IMR-90 (cell line): ENCODE measurements at regions not wholly inside any gene's neighbourhood (a gene's known extent, or its start where the extent isn't known, plus 50 kb on each side); places are given as distances from the start of the nearest gene placed in this dataset.

Experiments
- ATAC-seq: fragments of 200-7000 bp; cut with Tn5 transposase; 2 replicates; pipeline ENCODE4 v1.9.1; 2020; ENCODE audit warnings: low read depth, mild to moderate bottlenecking, moderate library complexity
- BruUV-seq: library from RNA; stranded (reverse); fragments of 400-500 nt; replicated peaks from 2 replicates; lab custom pipeline; 2021; lab: Mats Ljungman, UMichigan
- CTCF ChIA-PET: fragments of 300-600 bp; formaldehyde crosslinking; extraction: SDS; loops from one replicate; lab custom pipeline; 2021; ENCODE audit warnings: antibody characterized with exemption; lab: Yijun Ruan, JAX
- POLR2A ChIA-PET: fragments of 300-600 bp; sonication (Branson Sonifier 250); formaldehyde crosslinking; loops from one replicate; lab custom pipeline; 2022; ENCODE audit warnings: antibody characterized with exemption; ENCODE audit not compliant: unreplicated experiment; lab: Charles Lee
- DNase-seq: peaks from one replicate; pipeline ENCODE4 v3.0.0; 2013
- H2AFZ ChIP-seq: replicated peaks from 2 replicates; pipeline ENCODE3; 2013; ENCODE audit warnings: low read length, mild to moderate bottlenecking; ENCODE audit not compliant: poor library complexity
- H2AK5ac ChIP-seq: 2 replicates; pipeline ENCODE4 v1.6.1; 2013; ENCODE audit warnings: low read depth, low read length, inconsistent platforms
- H2AK9ac ChIP-seq: replicated peaks from 2 replicates; pipeline ENCODE3; 2013; ENCODE audit warnings: mild to moderate bottlenecking, low read depth, low read length, moderate library complexity; ENCODE audit not compliant: poor library complexity
- H2BK120ac ChIP-seq: 2 replicates; pipeline ENCODE4 v1.6.1; 2013; ENCODE audit warnings: low read depth, low read length, inconsistent platforms
- H2BK15ac ChIP-seq: 3 replicates; pipeline ENCODE4 v1.6.1; 2013; ENCODE audit warnings: low read depth, low read length, inconsistent platforms
- H2BK20ac ChIP-seq: 2 replicates; pipeline ENCODE4 v1.6.1; 2013; ENCODE audit warnings: low read depth, mild to moderate bottlenecking, inconsistent platforms, low read length, moderate library complexity
- H2BK5ac ChIP-seq: 2 replicates; pipeline ENCODE4 v1.6.1; 2013; ENCODE audit warnings: mild to moderate bottlenecking, low read depth, low read length, inconsistent platforms; ENCODE audit not compliant: poor library complexity, severe bottlenecking
- H3K14ac ChIP-seq: replicated peaks from 2 replicates; pipeline ENCODE4 v1.6.1; 2013; ENCODE audit warnings: low read depth, low read length, inconsistent platforms
- H3K18ac ChIP-seq: 2 replicates; pipeline ENCODE4 v1.6.1; 2013; ENCODE audit warnings: low read depth, low read length, control low read depth
- H3K23ac ChIP-seq: 2 replicates; pipeline ENCODE4 v1.6.1; 2013; ENCODE audit warnings: low read depth, low read length, inconsistent platforms
- H3K27ac ChIP-seq: 2 replicates; pipeline ENCODE4 v1.5.1; 2013; ENCODE audit warnings: mild to moderate bottlenecking, control low read depth, low read length; ENCODE audit not compliant: insufficient read depth
- H3K27me3 ChIP-seq: 2 replicates; pipeline ENCODE4 v1.6.1; 2013; ENCODE audit warnings: low read length; ENCODE audit not compliant: control insufficient read depth, insufficient read depth
- H3K36me3 ChIP-seq: 2 replicates; pipeline ENCODE4 v1.6.1; 2013; ENCODE audit warnings: low read length, mixed read lengths; ENCODE audit not compliant: control insufficient read depth, insufficient read depth
- H3K4ac ChIP-seq: 2 replicates; pipeline ENCODE4 v1.6.1; 2013; ENCODE audit warnings: low read depth, low read length, inconsistent platforms
- H3K4me1 ChIP-seq: 2 replicates; pipeline ENCODE4 v1.6.1; 2013; ENCODE audit warnings: low read length, mixed read lengths; ENCODE audit not compliant: control insufficient read depth, insufficient read depth
- H3K4me2 ChIP-seq: 2 replicates; pipeline ENCODE4 v1.6.1; 2013; ENCODE audit warnings: low read depth, mild to moderate bottlenecking, control low read depth, low read length, moderate library complexity
- H3K4me3 ChIP-seq: 2 replicates; pipeline ENCODE4 v1.5.1; 2013; ENCODE audit warnings: low read depth, mild to moderate bottlenecking, control low read depth, low read length, moderate library complexity; ENCODE audit not compliant: insufficient read depth
- H3K56ac ChIP-seq: 2 replicates; pipeline ENCODE4 v1.6.1; 2013; ENCODE audit warnings: low read length, inconsistent platforms; ENCODE audit not compliant: insufficient read depth; ENCODE audit errors: extremely low read depth
- H3K79me1 ChIP-seq, 2 experiments: 2 replicates each; pipeline ENCODE4 v1.6.1; 2013; ENCODE audit warnings: low read length in 2 of 2, inconsistent platforms in 1 of 2, low read depth in 1 of 2
- H3K9ac ChIP-seq: 2 replicates; pipeline ENCODE4 v1.6.1; 2013; ENCODE audit warnings: low read depth, low read length, control low read depth
- H3K9me1 ChIP-seq: 2 replicates; pipeline ENCODE4 v1.6.1; 2013; ENCODE audit warnings: low read length, inconsistent platforms; ENCODE audit not compliant: insufficient read depth
- H3K9me3 ChIP-seq: 2 replicates; pipeline ENCODE4 v1.6.1; 2013; ENCODE audit warnings: low read length; ENCODE audit not compliant: control insufficient read depth, insufficient read depth
- H4K20me1 ChIP-seq: 2 replicates; pipeline ENCODE4 v1.6.1; 2013; ENCODE audit warnings: low read length, inconsistent platforms; ENCODE audit not compliant: insufficient read depth
- H4K5ac ChIP-seq: 2 replicates; pipeline ENCODE4 v1.6.1; 2013; ENCODE audit warnings: mild to moderate bottlenecking, low read depth, low read length, control low read depth
- H4K8ac ChIP-seq, 2 experiments: 2 replicates each; pipeline ENCODE4 v1.6.1; 2013; ENCODE audit warnings: low read depth in 2 of 2, low read length in 2 of 2, control low read depth in 1 of 2, inconsistent platforms in 1 of 2
- H4K91ac ChIP-seq: 2 replicates; pipeline ENCODE4 v1.6.1; 2013; ENCODE audit warnings: low read depth, low read length, inconsistent platforms; ENCODE audit not compliant: insufficient read depth
- CEBPB ChIP-seq: IDR thresholded peaks from 2 replicates; pipeline ENCODE4 v1.6.1; 2012; ENCODE audit warnings: low read depth, low read length, improper control_type of control experiment
- CHD1 ChIP-seq: IDR thresholded peaks from 2 replicates; pipeline ENCODE4 v1.6.1; 2012; ENCODE audit warnings: low read depth, low read length, improper control_type of control experiment
- MAFK ChIP-seq: IDR thresholded peaks from 2 replicates; pipeline ENCODE4 v1.6.1; 2012; ENCODE audit warnings: low read depth, low read length, improper control_type of control experiment
- MXI1 ChIP-seq: IDR thresholded peaks from 2 replicates; pipeline ENCODE4 v1.6.1; 2012; ENCODE audit warnings: low read depth, mild to moderate bottlenecking, low read length, moderate library complexity, borderline replicate concordance
- NFE2L2 ChIP-seq: fragments of 150-350 bp; IDR thresholded peaks from 2 replicates; pipeline ENCODE4 v1.6.1; 2016; ENCODE audit warnings: low read depth, mild to moderate bottlenecking, low read length
- POLR2A ChIP-seq: IDR thresholded peaks from 2 replicates; pipeline ENCODE4 v1.6.1; 2012; ENCODE audit warnings: mild to moderate bottlenecking, low read depth, low read length
- RAD21 ChIP-seq: IDR thresholded peaks from 2 replicates; pipeline ENCODE4 v1.6.1; 2012; ENCODE audit warnings: low read length, improper control_type of control experiment
- RCOR1 ChIP-seq: IDR thresholded peaks from 2 replicates; pipeline ENCODE4 v1.6.1; 2012; ENCODE audit warnings: mild to moderate bottlenecking, low read length, improper control_type of control experiment; ENCODE audit not compliant: insufficient replicate concordance
- RFX5 ChIP-seq: IDR thresholded peaks from 2 replicates; pipeline ENCODE4 v1.8.0; 2012; ENCODE audit warnings: low read depth, mild to moderate bottlenecking, low read length, moderate library complexity
- SMC3 ChIP-seq: fragments of 150-350 bp; IDR thresholded peaks from 2 replicates; pipeline ENCODE4 v1.6.1; 2016; ENCODE audit warnings: low read depth, mild to moderate bottlenecking, antibody characterized with exemption, low read length, moderate library complexity
- WGBS, 2 experiments: methylation state at CpG; one replicate each; pipeline versions ENCODE4 v1.1.5 to v1.1.7; 2013; ENCODE audit warnings: missing lambda C conversion rate in 2 of 2; ENCODE audit not compliant: insufficient read length in 1 of 2; ENCODE audit errors: extremely low coverage in 2 of 2; 5-methylcytosine and 5-hydroxymethylcytosine counted together
- dilution Hi-C: fragments of 300-500 bp; cut with HindIII; formaldehyde crosslinking; loops from one replicate; pipeline ENCODE4 v1.14.3; 2018; ENCODE audit warnings: low sequenced_read_pairs; ENCODE audit not compliant: unreplicated experiment
- in situ Hi-C: fragments of 300-500 bp; cut with MboI; formaldehyde crosslinking; loops from 3 replicates; pipeline ENCODE4 v1.14.3; 2019; ENCODE audit warnings: low sequenced_read_pairs, inconsistent platforms, mixed read lengths
- intact Hi-C: fragments of 100-400 bp; cut with micrococcal nuclease; formaldehyde crosslinking; loops from 2 replicates; pipeline ENCODE4 v1.10.0; 2022
- TF ChIP-seq, protein P1 (sequence below): fragments of 150-350 bp; IDR thresholded peaks from 2 replicates; pipeline ENCODE4 v1.6.1; 2017; ENCODE audit warnings: mild to moderate bottlenecking, antibody characterized with exemption, low read length, low read depth
- TF ChIP-seq, protein P2 (sequence below): fragments of 150-350 bp; IDR thresholded peaks from 2 replicates; pipeline ENCODE4 v1.6.1; 2016; ENCODE audit warnings: low read depth, mild to moderate bottlenecking, low read length, moderate library complexity, borderline replicate concordance
- TF ChIP-seq, protein P3 (sequence below): conservative IDR thresholded peaks from 2 replicates; pipeline ENCODE4 v1.5.1; 2012; ENCODE audit warnings: mild to moderate bottlenecking, low read depth, low read length, improper control_type of control experiment

DNA sequence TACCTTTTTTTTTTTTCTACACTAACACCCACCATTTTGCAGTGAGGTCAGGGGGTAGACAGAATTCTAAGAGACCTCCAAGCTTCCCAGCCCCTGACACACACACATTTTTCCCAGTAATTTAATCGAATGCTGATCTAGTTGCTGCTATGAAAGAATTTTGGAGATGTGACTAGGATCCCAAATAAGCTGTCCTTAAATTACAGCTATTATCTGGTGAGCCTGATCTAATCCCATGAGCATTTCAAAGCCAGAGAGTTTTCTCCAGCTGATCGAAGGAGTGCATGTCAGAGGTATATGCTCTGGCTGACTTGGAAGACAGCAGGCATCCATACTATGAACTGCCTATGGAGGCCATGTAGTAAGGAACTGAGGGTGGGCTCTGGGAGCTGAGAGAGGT, 503.8 kb upstream of the MARCKS start:
- peak overlapping the region; percentile 63; the same call in 2 of the 3 replicates for H2BK15ac ChIP-seq
- no CpG with 5 or more reads among the region's 2 CpGs for WGBS, 2 experiments
- H2BK120ac ChIP-seq = peak overlapping the region; percentile 100
- peak overlapping the region; percentile 66; the same call in 1 of the 2 replicates for H3K23ac ChIP-seq
- H3K4ac ChIP-seq = peak overlapping the region; percentile 99
- peak overlapping the region; percentile 95 for H2BK20ac ChIP-seq
- in situ Hi-C loops (no loop called here), intact Hi-C loops (loop anchor here (2.0 to 10.0 kb wide), 2 partner anchors 505 to 569 kb away; no protein-coding TSS in a partner anchor), dilution Hi-C loops (no loop called here)
- peak overlapping the region; percentile 43 for H4K5ac ChIP-seq
- POLR2A ChIA-PET = no interaction called here
- H3K27me3 ChIP-seq = no peaks in the 10 kb centered on the region
- CTCF ChIA-PET = interaction anchor here (0.6 to 1.0 kb wide), 3 partner anchors 12 to 381 kb away, joined by 3 to 7 read pairs (median 4); no protein-coding TSS in a partner anchor
- no peak for ATAC-seq
- peak overlapping the region; percentile 11 for H2AFZ ChIP-seq
- H3K27ac ChIP-seq = peak overlapping the region; percentile 48
- H3K9me3 ChIP-seq = no peaks in the 10 kb centered on the region
- H3K14ac ChIP-seq = peak overlapping the region; percentile 77
- H3K79me1 ChIP-seq = no peaks in the 10 kb centered on the region
- H3K4me3 ChIP-seq = no peak overlapping the region
- no peaks in the 10 kb centered on the region for H4K20me1 ChIP-seq
- peak overlapping the region; percentile 46; the same call in 1 of the 2 replicates for H2AK5ac ChIP-seq
- H3K9me1 ChIP-seq = peaks cover 13% of the 10 kb centered on the region
- H2AK9ac ChIP-seq = no peak overlapping the region
- peak overlapping the region; percentile 76 for H4K91ac ChIP-seq
- H2BK5ac ChIP-seq = peak overlapping the region; percentile 100
- TF ChIP-seq CHD1 (no peak), RCOR1 (no peak), SMC3 (no peak), MXI1 (no peak), MAFK (no peak), RAD21 (no peak), POLR2A (no peak), RFX5 (no peak), CEBPB (no peak), NFE2L2 (no peak)
- TF ChIP-seq, protein P1, sequence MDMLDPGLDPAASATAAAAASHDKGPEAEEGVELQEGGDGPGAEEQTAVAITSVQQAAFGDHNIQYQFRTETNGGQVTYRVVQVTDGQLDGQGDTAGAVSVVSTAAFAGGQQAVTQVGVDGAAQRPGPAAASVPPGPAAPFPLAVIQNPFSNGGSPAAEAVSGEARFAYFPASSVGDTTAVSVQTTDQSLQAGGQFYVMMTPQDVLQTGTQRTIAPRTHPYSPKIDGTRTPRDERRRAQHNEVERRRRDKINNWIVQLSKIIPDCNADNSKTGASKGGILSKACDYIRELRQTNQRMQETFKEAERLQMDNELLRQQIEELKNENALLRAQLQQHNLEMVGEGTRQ = no peak
- TF ChIP-seq, protein P2, sequence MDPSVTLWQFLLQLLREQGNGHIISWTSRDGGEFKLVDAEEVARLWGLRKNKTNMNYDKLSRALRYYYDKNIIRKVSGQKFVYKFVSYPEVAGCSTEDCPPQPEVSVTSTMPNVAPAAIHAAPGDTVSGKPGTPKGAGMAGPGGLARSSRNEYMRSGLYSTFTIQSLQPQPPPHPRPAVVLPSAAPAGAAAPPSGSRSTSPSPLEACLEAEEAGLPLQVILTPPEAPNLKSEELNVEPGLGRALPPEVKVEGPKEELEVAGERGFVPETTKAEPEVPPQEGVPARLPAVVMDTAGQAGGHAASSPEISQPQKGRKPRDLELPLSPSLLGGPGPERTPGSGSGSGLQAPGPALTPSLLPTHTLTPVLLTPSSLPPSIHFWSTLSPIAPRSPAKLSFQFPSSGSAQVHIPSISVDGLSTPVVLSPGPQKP = no peak
- TF ChIP-seq, protein P3, sequence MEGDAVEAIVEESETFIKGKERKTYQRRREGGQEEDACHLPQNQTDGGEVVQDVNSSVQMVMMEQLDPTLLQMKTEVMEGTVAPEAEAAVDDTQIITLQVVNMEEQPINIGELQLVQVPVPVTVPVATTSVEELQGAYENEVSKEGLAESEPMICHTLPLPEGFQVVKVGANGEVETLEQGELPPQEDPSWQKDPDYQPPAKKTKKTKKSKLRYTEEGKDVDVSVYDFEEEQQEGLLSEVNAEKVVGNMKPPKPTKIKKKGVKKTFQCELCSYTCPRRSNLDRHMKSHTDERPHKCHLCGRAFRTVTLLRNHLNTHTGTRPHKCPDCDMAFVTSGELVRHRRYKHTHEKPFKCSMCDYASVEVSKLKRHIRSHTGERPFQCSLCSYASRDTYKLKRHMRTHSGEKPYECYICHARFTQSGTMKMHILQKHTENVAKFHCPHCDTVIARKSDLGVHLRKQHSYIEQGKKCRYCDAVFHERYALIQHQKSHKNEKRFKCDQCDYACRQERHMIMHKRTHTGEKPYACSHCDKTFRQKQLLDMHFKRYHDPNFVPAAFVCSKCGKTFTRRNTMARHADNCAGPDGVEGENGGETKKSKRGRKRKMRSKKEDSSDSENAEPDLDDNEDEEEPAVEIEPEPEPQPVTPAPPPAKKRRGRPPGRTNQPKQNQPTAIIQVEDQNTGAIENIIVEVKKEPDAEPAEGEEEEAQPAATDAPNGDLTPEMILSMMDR = no peak
- DNase-seq = peak; percentile 12
- no peak overlapping the region for H3K9ac ChIP-seq
- H3K36me3 ChIP-seq = no peaks in the 10 kb centered on the region
- peaks cover 22% of the 10 kb centered on the region for H3K4me1 ChIP-seq
- peak overlapping the region; percentile 69 to 87 for H4K8ac ChIP-seq
- H3K4me2 ChIP-seq = no peak overlapping the region
- H3K56ac ChIP-seq = peak overlapping the region; percentile 52; the same call in 1 of the 2 replicates
- BruUV-seq = no TSS peak
- H3K18ac ChIP-seq = peak overlapping the region; percentile 94
